Thyroid gland (tissue), 4 donors: ENCODE measurements at regions not wholly inside any gene's neighbourhood (a gene's known extent, or its start where the extent isn't known, plus 50 kb on each side); places are given as distances from the start of the nearest gene placed in this dataset.

ENCODE experiments used
- DNase-seq, 2 donors: peaks; one replicate each; pipeline ENCODE4 v3.0.0-alpha.2; 2019
- H3K27ac ChIP-seq, 3 donors: fragments of 200-600 bp; sonication (generic); 1 replicate in 2 of 3; 2 replicates in 1 of 3; pipeline ENCODE4 v1.5.1; 2016 to 2019; ENCODE audit warnings: mild to moderate bottlenecking in 1 of 3, moderate library complexity in 1 of 3
- H3K27me3 ChIP-seq: fragments of 200-600 bp; sonication (generic); one replicate; pipeline ENCODE4 v1.5.1; 2019
- H3K36me3 ChIP-seq, 2 donors: fragments of 200-600 bp; sonication (generic); one replicate each; pipeline ENCODE4 v1.5.1; 2016 to 2019
- H3K4me1 ChIP-seq, 2 donors: fragments of 200-600 bp; sonication (generic); one replicate each; pipeline ENCODE4 v1.5.1; 2017 to 2019
- H3K4me3 ChIP-seq, 3 donors: fragments of 200-600 bp; sonication (generic); replicated peaks in 1 of 3; 1 replicate in 2 of 3; 2 replicates in 1 of 3; pipeline ENCODE4 v1.5.1; 2016; ENCODE audit warnings: mild to moderate bottlenecking in 1 of 3
- H3K9me3 ChIP-seq: fragments of 200-600 bp; sonication (generic); one replicate; pipeline ENCODE4 v1.5.1; 2017
- POLR2A ChIP-seq, 2 donors: fragments of 450-650 bp; IDR thresholded peaks; one replicate each; pipeline ENCODE4 v1.6.1; 2017; ENCODE audit warnings: antibody characterized with exemption in 2 of 2, mild to moderate bottlenecking in 2 of 2, moderate library complexity in 1 of 2
- WGBS, 2 donors: methylation state at CpG; one replicate each; pipeline ENCODE4 v1.1.5; 2017; 5-methylcytosine and 5-hydroxymethylcytosine counted together
- intact Hi-C: fragments of 100-400 bp; cut with DNase I; formaldehyde crosslinking; loops from one replicate; pipeline ENCODE4 v1.15.1; 2023
- TF ChIP-seq, protein P1 (sequence below), 6 experiments: fragments of 200-600 bp in 3 of 6; fragments of 450-650 bp in 3 of 6; sonication (generic) in 3 of 6; IDR thresholded peaks; one replicate each; pipeline ENCODE4 v1.5.1; 2016 to 2019; ENCODE audit warnings: antibody characterized with exemption in 6 of 6, mild to moderate bottlenecking in 2 of 6, inconsistent platforms in 1 of 6, moderate library complexity in 1 of 6

DNA sequence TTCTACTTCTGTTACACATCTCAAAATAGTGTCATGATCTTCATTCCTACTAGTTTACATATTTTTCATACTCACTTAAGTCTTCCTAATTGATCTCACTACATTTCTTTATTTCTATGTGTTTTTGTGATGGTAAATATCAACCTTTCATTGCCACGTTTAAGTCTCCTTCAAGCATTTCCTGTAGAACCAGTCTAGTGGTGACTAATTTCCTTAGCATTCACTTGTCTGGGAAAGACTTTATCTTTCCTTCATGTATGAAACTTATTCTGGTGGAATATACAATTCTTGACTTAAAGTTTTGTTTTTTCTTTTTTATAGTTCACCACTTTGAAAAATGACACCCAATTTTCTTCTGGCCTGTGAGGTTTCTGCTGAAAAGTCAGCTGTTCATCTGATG, 181.4 kb upstream of the NEIL3 start:
- DNase-seq = no peak
- TF ChIP-seq, protein P1, sequence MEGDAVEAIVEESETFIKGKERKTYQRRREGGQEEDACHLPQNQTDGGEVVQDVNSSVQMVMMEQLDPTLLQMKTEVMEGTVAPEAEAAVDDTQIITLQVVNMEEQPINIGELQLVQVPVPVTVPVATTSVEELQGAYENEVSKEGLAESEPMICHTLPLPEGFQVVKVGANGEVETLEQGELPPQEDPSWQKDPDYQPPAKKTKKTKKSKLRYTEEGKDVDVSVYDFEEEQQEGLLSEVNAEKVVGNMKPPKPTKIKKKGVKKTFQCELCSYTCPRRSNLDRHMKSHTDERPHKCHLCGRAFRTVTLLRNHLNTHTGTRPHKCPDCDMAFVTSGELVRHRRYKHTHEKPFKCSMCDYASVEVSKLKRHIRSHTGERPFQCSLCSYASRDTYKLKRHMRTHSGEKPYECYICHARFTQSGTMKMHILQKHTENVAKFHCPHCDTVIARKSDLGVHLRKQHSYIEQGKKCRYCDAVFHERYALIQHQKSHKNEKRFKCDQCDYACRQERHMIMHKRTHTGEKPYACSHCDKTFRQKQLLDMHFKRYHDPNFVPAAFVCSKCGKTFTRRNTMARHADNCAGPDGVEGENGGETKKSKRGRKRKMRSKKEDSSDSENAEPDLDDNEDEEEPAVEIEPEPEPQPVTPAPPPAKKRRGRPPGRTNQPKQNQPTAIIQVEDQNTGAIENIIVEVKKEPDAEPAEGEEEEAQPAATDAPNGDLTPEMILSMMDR (IDR thresholded peaks at IDR 0.05) = no peak
- TF ChIP-seq POLR2A (IDR thresholded peaks at IDR 0.05) = no peak
- Histone ChIP-seq H3K4me1 (no peaks in the 10 kb centered on the region), H3K27me3 (no peaks in the 10 kb centered on the region), H3K36me3 (no peaks in the 10 kb centered on the region), H3K4me3 (no peak overlapping the region), H3K9me3 (no peaks in the 10 kb centered on the region), H3K27ac (no peak overlapping the region)
- WGBS, 2 donors = 71% methylated on average over 1 of the region's 1 CpG
- intact Hi-C loops = no loop called here

DNA sequence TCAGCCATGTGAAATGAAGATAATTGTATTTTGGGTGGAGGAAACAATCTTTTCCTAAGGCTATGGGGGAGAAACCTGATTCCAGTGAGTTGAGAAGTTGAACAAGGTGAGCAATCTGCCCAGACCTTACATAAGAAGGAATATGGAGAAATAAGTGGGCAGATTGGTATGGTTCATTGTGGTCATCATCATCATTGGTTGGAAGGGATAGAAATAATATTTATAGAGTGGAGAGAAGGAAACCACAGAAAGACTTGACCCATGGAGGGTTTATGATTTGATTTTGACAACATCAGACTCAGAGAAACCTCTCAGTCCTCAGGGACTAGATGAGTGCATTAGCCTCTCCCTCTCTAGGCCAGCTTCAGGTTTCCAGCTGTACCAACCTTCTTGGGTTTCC, 177.9 kb upstream of the NEIL3 start:
- no peaks in the 10 kb centered on the region for H3K27me3 ChIP-seq
- intact Hi-C loops = no loop called here
- DNase-seq = no peak

DNA sequence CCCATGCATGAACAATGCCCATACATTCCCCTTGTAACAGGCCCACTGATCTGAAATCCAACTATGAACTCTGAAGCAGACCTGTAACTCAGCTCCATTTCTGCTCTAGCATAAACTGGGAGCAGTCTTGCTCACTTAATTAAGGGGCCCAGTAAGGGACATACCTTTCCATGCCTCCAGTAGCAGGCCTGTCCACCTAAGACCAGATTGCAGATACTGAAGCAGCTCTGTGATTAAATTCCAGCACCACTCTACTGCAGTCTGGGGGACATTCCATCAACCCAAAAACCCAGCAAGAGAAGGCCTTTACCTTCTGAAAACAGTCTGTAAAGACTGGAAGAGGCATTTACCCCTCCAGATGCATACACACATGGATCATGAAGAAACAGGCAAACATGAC, 162.0 kb upstream of the NEIL3 start:
- no peaks in the 10 kb centered on the region for H3K4me1 ChIP-seq
- intact Hi-C loops = no loop called here
- TF ChIP-seq, protein P1 (IDR thresholded peaks at IDR 0.05) = no peak
- no peak for TF ChIP-seq POLR2A (IDR thresholded peaks at IDR 0.05)

More for the DNA sequence above, 177.9 kb upstream of the NEIL3 start:
- Histone ChIP-seq H3K27ac (no peak overlapping the region), H3K36me3 (no peaks in the 10 kb centered on the region), H3K9me3 (no peaks in the 10 kb centered on the region), H3K4me1 (no peaks in the 10 kb centered on the region), H3K4me3 (no peak overlapping the region)
- TF ChIP-seq, protein P1 (IDR thresholded peaks at IDR 0.05) = no peak
- no peak for TF ChIP-seq POLR2A (IDR thresholded peaks at IDR 0.05)

DNA sequence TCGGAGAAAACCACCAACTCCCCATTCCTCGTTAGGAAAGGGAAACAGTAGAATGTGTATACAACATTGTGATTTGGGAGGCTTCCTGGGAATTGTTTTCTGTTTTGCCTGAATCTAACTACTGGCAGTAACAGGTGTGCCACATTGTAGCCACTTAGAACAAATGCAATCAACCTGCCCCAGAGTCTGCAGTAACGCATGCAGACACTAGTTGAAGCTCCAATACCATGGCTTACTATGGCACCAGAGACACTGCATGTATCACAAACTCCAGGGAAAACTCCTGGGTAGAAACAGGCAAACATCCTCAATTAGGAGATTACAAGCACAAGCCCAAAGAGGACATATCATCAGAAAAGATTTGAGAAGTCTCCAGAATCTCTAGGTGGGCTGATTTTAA, 154.2 kb upstream of the NEIL3 start:
- Histone ChIP-seq H3K27me3 (no peaks in the 10 kb centered on the region), H3K36me3 (no peaks in the 10 kb centered on the region), H3K27ac (no peak overlapping the region), H3K4me1 (no peaks in the 10 kb centered on the region), H3K4me3 (no peak overlapping the region), H3K9me3 (no peaks in the 10 kb centered on the region)
- no peak for DNase-seq
- WGBS, 2 donors = 83 to 95% methylated on average over 3 of the region's 3 CpGs
- intact Hi-C loops = no loop called here
- TF ChIP-seq, protein P1 (IDR thresholded peaks at IDR 0.05) = no peak
- no peak for TF ChIP-seq POLR2A (IDR thresholded peaks at IDR 0.05)

More for the DNA sequence above, 162.0 kb upstream of the NEIL3 start:
- Histone ChIP-seq H3K27me3 (no peaks in the 10 kb centered on the region), H3K4me3 (no peak overlapping the region), H3K27ac (no peak overlapping the region), H3K36me3 (no peaks in the 10 kb centered on the region), H3K9me3 (no peaks in the 10 kb centered on the region)
- DNase-seq = no peak

DNA sequence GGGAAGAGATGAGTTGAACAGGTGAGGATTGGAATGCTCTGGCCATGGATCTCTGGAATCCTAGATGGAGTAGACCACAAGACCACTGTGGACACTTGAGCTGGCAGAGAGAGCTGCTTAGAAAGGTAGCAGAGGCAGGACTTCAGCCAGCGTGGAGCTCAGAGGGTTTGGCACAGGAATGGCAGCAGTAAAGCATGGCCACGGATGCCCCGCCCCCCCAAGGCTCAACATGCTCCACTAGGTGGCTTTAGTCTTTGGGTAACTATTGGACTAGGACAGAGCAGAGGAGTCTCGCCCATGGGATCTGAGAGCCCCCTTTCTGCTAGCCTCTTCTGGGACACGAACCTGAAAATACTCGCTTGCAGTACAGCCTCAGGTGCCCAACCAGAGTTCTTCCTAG, 150.1 kb upstream of the NEIL3 start:
- Histone ChIP-seq H3K27ac (no peak overlapping the region), H3K4me3 (no peak overlapping the region), H3K36me3 (no peaks in the 10 kb centered on the region), H3K27me3 (no peaks in the 10 kb centered on the region), H3K4me1 (no peaks in the 10 kb centered on the region), H3K9me3 (no peaks in the 10 kb centered on the region)
- DNase-seq = no peak
- TF ChIP-seq POLR2A (IDR thresholded peaks at IDR 0.05) = no peak
- TF ChIP-seq, protein P1 (IDR thresholded peaks at IDR 0.05) = no peak
- intact Hi-C loops = no loop called here
- WGBS, 2 donors = 80 to 87% methylated on average over 1 to 3 of the region's 6 CpGs
